Left lung (tissue), 4 donors: ENCODE measurements at regions not wholly inside any gene's neighbourhood (a gene's known extent, or its start where the extent isn't known, plus 50 kb on each side); places are given as distances from the start of the nearest gene placed in this dataset.
A peak's percentile ranks its signal among the peaks of the same experiment; 100 is the strongest.

Experiments
- ATAC-seq: fragments of 200-7000 bp; cut with Tn5 transposase; one replicate; pipeline ENCODE4 v1.9.1; 2020; ENCODE audit warnings: moderate library complexity
- DNase-seq, 4 donors: peaks; one replicate each; pipeline ENCODE4 v3.0.0-alpha.2; 2013 to 2020
- H3K27ac ChIP-seq, 2 donors: fragments of 200-600 bp; sonication (generic) in 1 of 2; one replicate each; pipeline versions ENCODE4 v1.5.0 to v1.8.0; 2020 to 2021
- H3K27me3 ChIP-seq, 2 donors: fragments of 200-600 bp; sonication (generic) in 1 of 2; one replicate each; pipeline versions ENCODE4 v1.5.0 to v1.8.0; 2020 to 2021
- H3K36me3 ChIP-seq, 2 donors: fragments of 200-600 bp; sonication (generic) in 1 of 2; one replicate each; pipeline versions ENCODE4 v1.5.0 to v1.8.0; 2020 to 2021
- H3K4me1 ChIP-seq, 2 donors: fragments of 200-600 bp; one replicate each; pipeline ENCODE4 v1.8.0; 2021
- H3K4me3 ChIP-seq, 2 donors: fragments of 200-600 bp; sonication (generic) in 1 of 2; one replicate each; pipeline versions ENCODE4 v1.5.0 to v1.8.0; 2020 to 2021; ENCODE audit warnings: mild to moderate bottlenecking in 1 of 2
- H3K9me3 ChIP-seq, 2 donors: fragments of 200-600 bp; sonication (generic) in 1 of 2; one replicate each; pipeline versions ENCODE4 v1.5.0 to v1.8.0; 2020 to 2021
- intact Hi-C, 2 donors: fragments of 100-400 bp; cut with DNase I; formaldehyde crosslinking; loops; one replicate each; pipeline versions ENCODE4 v1.11.2 to v1.14.2; 2022
- TF ChIP-seq, protein P1 (sequence below), 2 donors: fragments of 200-600 bp; sonication (generic) in 1 of 2; IDR thresholded peaks; one replicate each; pipeline versions ENCODE4 v1.5.0 to v1.8.0; 2021; ENCODE audit warnings: antibody characterized with exemption in 2 of 2
- donor health status: DM: no; HTN: yes; CAD: no.
- donor health status: DM: no; HTN: no; CAD: no.

DNA sequence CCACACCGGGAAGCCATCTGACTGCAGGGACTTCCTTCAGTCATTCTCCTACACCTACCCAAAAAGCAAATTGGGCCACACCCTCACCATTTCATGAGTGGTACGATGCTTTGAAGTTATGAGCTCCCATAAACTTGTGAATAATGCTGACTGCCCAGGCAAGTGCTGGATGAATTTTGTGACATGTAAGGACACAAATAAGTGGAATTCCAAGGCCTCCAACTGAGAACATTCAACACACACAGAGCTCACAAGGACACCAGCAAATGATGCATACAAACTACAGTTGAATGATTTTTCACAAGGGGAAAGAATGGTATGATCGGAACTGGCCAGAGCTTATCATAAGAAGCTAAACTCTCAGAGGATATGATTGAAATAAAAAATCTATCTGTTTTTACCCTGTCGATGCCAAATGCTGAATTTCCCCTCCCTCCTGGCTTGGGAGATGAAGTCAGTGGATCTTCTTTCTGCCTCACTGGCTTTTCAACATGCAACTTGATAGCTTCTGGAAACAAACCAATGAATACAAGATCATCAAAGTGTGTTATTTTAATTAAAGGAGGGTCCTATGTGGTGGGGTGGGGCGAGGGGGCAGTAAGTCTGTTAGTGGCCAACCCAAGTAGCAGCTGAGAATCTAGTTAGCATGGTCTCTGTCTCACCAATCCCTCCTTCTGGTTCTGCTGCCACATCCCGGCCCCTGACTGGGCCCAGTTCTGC lies 123.8 kb downstream of the WT1 start:
- DNase-seq (no peak), ATAC-seq (no peak)
- H3K9me3 ChIP-seq: no peaks in the 10 kb centered on the region
- H3K4me3 ChIP-seq: no peak overlapping the region
- TF ChIP-seq, protein P1, sequence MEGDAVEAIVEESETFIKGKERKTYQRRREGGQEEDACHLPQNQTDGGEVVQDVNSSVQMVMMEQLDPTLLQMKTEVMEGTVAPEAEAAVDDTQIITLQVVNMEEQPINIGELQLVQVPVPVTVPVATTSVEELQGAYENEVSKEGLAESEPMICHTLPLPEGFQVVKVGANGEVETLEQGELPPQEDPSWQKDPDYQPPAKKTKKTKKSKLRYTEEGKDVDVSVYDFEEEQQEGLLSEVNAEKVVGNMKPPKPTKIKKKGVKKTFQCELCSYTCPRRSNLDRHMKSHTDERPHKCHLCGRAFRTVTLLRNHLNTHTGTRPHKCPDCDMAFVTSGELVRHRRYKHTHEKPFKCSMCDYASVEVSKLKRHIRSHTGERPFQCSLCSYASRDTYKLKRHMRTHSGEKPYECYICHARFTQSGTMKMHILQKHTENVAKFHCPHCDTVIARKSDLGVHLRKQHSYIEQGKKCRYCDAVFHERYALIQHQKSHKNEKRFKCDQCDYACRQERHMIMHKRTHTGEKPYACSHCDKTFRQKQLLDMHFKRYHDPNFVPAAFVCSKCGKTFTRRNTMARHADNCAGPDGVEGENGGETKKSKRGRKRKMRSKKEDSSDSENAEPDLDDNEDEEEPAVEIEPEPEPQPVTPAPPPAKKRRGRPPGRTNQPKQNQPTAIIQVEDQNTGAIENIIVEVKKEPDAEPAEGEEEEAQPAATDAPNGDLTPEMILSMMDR (IDR thresholded peaks at IDR 0.05): no peak
- H3K27ac ChIP-seq: no peak overlapping the region
- no peaks in the 10 kb centered on the region for H3K4me1 ChIP-seq
- intact Hi-C loops: loop anchor here in 1 of 2 donors (10.0 kb wide), 1 partner anchor 473 kb away; no protein-coding TSS in a partner anchor
- H3K27me3 ChIP-seq: peaks cover 0 to 5% of the 10 kb centered on the region in 2 donors
- H3K36me3 ChIP-seq: no peaks in the 10 kb centered on the region

DNA sequence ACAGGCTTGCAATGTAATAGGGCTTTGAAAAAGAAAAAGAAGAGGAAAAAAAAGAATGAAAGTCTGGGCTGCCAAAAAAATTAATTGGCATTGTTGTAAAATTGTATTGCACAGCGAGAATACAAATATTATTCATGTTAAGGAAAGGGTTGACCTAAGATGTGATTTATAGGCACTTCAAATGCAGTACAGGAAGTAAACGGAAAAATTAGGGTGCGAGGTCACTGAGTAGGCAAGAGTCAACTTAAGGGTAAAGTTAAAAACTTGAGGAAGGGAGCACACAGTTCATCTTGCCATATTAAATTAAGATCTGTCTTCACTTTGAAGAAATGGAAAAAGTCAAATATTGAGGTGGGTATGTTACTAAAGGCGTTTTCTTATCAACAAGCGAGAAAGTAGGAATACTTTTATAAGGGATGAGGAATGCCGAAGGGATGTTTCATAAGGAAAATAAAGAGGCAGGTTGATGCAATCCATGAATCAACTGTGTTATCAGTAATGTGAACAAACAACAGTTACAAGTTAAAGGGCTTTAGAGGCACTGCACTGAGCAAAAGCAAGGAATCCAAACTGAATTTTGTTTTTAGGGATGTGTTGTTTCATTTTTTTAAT lies 123.0 kb downstream of the WT1 start:
- Histone ChIP-seq H3K9me3 (no peaks in the 10 kb centered on the region), H3K36me3 (no peaks in the 10 kb centered on the region), H3K27me3 (peaks cover 0 to 5% of the 10 kb centered on the region in 2 donors), H3K4me3 (no peak overlapping the region), H3K4me1 (no peaks in the 10 kb centered on the region), H3K27ac (no peak overlapping the region)
- no peak for DNase-seq
- intact Hi-C loops: loop anchor here in 1 of 2 donors (10.0 kb wide), 1 partner anchor 472 kb away; no protein-coding TSS in a partner anchor
- peak; percentile 33 for ATAC-seq
- TF ChIP-seq, protein P1 (IDR thresholded peaks at IDR 0.05): no peak

DNA sequence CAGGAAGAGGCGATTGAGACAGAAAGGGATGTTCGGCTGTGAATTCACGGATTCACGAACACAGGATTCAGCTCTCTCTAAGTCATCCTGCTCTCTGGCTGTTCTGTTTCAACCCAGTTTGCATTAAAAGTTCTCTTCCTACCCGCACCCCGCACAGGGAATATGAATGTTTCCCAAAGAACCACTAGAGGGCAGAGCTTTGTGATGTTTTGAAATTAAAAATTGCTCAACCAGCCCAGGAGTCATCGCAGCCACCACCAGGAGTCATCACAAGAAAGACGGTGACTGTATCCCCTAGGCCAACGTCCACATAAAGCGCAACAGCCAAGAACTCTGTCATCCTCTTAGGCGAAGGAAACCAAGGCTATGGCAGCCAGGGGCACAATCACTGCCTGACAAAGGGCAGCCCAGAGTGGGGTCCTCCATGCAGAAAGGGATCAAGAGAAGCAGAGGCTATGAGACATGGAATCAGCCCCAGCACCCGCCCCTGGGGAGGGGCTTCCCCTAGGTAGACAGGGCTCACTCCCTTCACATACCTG lies 122.4 kb downstream of the WT1 start:
- Histone ChIP-seq H3K36me3 (no peaks in the 10 kb centered on the region), H3K27ac (no peak overlapping the region), H3K4me1 (no peaks in the 10 kb centered on the region), H3K9me3 (no peaks in the 10 kb centered on the region), H3K27me3 (peaks cover 0 to 5% of the 10 kb centered on the region in 2 donors), H3K4me3 (no peak overlapping the region)
- intact Hi-C loops: loop anchor here in 1 of 2 donors (10.0 kb wide), 1 partner anchor 472 kb away; no protein-coding TSS in a partner anchor
- TF ChIP-seq, protein P1 (IDR thresholded peaks at IDR 0.05): peak; percentile 49 to 51
- ATAC-seq (peak; percentile 79), DNase-seq (peak in 1 of 4 donors; percentile 37)

DNA sequence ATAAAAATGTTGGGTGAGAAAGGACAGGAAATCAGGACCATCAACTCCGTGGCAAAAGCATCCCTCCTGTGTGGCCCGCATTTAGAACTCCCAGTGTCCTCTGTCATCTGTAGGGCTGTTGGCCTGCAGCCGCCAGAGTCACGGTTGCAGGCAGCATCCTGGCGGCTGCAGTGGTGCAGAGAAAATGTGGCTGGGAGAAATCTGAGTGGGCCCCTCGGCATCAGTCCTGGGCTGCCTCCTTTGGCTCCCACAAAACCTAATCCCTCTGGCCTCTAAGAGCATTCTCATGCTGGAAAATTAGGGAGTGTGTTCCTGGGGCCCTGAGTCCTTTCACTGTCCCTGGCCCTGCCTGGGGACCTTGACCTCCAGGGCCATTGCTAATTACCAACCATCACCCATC lies 121.9 kb downstream of the WT1 start:
- Histone ChIP-seq H3K36me3 (no peaks in the 10 kb centered on the region), H3K9me3 (no peaks in the 10 kb centered on the region), H3K27ac (no peak overlapping the region), H3K27me3 (peaks cover 0 to 5% of the 10 kb centered on the region in 2 donors), H3K4me1 (no peaks in the 10 kb centered on the region), H3K4me3 (no peak overlapping the region)
- no peak for DNase-seq
- TF ChIP-seq, protein P1 (IDR thresholded peaks at IDR 0.05): no peak
- no peak for ATAC-seq
- intact Hi-C loops: loop anchor here in 1 of 2 donors (10.0 kb wide), 1 partner anchor 471 kb away; no protein-coding TSS in a partner anchor

GRCh38 chr11:32315121-32315520 lies 120.2 kb downstream of the WT1 start:
- Histone ChIP-seq H3K27ac (no peak overlapping the region), H3K4me1 (no peaks in the 10 kb centered on the region), H3K4me3 (no peak overlapping the region), H3K36me3 (no peaks in the 10 kb centered on the region), H3K9me3 (no peaks in the 10 kb centered on the region), H3K27me3 (peaks cover 0 to under 1% of the 10 kb centered on the region in 2 donors)
- no peak for DNase-seq
- TF ChIP-seq, protein P1 (IDR thresholded peaks at IDR 0.05): no peak
- ATAC-seq: no peak
- intact Hi-C loops: loop anchor here in 1 of 2 donors (10.0 kb wide), 1 partner anchor 470 kb away; no protein-coding TSS in a partner anchor
